SK-N-SH (cell line): ENCODE measurements at regions not wholly inside any gene's neighbourhood (a gene's known extent, or its start where the extent isn't known, plus 50 kb on each side); places are given as distances from the start of the nearest gene placed in this dataset.

ENCODE experiments used
- CTCF ChIA-PET: fragments of 300-600, 350-600 bp; formaldehyde crosslinking; extraction: SDS; loops from one replicate; lab custom pipeline; 2021; lab: Yijun Ruan, JAX
- POLR2A ChIA-PET: fragments of 350-600 bp; sonication (Branson Sonifier 250); formaldehyde crosslinking; extraction: SDS; loops from one replicate; lab custom pipeline; 2020; ENCODE audit warnings: antibody characterized with exemption, inconsistent platforms; lab: Yijun Ruan, JAX
- DNase-seq: peaks from one replicate; pipeline ENCODE4 v3.0.0; 2012
- H2AFZ ChIP-seq: fragments of 200-600 bp; sonication (generic); 2 replicates; pipeline ENCODE4 v1.8.1; 2016; ENCODE audit warnings: antibody characterized with exemption, mild to moderate bottlenecking, low read depth
- H3F3A ChIP-seq: fragments of 200-600 bp; sonication (generic); replicated peaks from 2 replicates; pipeline ENCODE3; 2016; ENCODE audit warnings: antibody characterized with exemption, mild to moderate bottlenecking; ENCODE audit not compliant: insufficient read depth
- H3K27ac ChIP-seq, 2 experiments: fragments of 200-500 bp in 1 of 2; fragments of 200-600 bp in 1 of 2; sonication (Bioruptor generic) in 1 of 2; sonication (generic), shearing (Covaris generic) in 1 of 2; 2 replicates each; pipeline versions ENCODE4 v1.5.1 to v1.6.1; 2014 to 2016; ENCODE audit warnings: low read depth in 2 of 2, inconsistent platforms in 1 of 2, low read length in 1 of 2, mild to moderate bottlenecking in 1 of 2, mixed read lengths in 1 of 2
- H3K27me3 ChIP-seq: fragments of 200-600 bp; sonication (generic), shearing (Covaris generic); 2 replicates; pipeline ENCODE4 v1.6.1; 2016; ENCODE audit warnings: mixed run types; ENCODE audit not compliant: insufficient read depth
- H3K36me3 ChIP-seq, 2 experiments: fragments of 200-500 bp in 1 of 2; fragments of 200-600 bp in 1 of 2; sonication (Bioruptor generic) in 1 of 2; sonication (generic) in 1 of 2; replicated peaks in 1 of 2; 2 replicates each; pipeline versions ENCODE3 to v1.5.1; 2014 to 2016; ENCODE audit warnings: low read length in 1 of 2, mild to moderate bottlenecking in 1 of 2; ENCODE audit not compliant: insufficient read depth in 2 of 2, control insufficient read depth in 1 of 2
- H3K4me1 ChIP-seq, 2 experiments: fragments of 200-500 bp in 1 of 2; fragments of 200-600 bp in 1 of 2; sonication (Bioruptor generic) in 1 of 2; sonication (generic), shearing (Covaris generic) in 1 of 2; 2 replicates each; pipeline versions ENCODE4 v1.5.1 to v1.6.1; 2014 to 2016; ENCODE audit warnings: low read depth in 1 of 2, low read length in 1 of 2, mixed run types in 1 of 2; ENCODE audit not compliant: insufficient read depth in 2 of 2, control insufficient read depth in 1 of 2
- H3K4me2 ChIP-seq: fragments of 200-600 bp; sonication (generic), shearing (Covaris generic); 2 replicates; pipeline ENCODE4 v1.6.1; 2017; ENCODE audit warnings: mixed run types
- H3K4me3 ChIP-seq, 2 experiments: fragments of 200-500 bp in 1 of 2; fragments of 200-600 bp in 1 of 2; sonication (Bioruptor generic) in 1 of 2; sonication (generic), shearing (Covaris generic) in 1 of 2; 2 replicates each; pipeline versions ENCODE4 v1.5.1 to v1.8.1; 2014 to 2016; ENCODE audit warnings: low read depth in 2 of 2, inconsistent platforms in 1 of 2, low read length in 1 of 2, mild to moderate bottlenecking in 1 of 2, mixed read lengths in 1 of 2, moderate library complexity in 1 of 2
- H3K79me2 ChIP-seq: fragments of 200-600 bp; sonication (generic); 2 replicates; pipeline ENCODE4 v1.8.1; 2017; ENCODE audit warnings: mild to moderate bottlenecking; ENCODE audit not compliant: insufficient read depth
- H3K9ac ChIP-seq: fragments of 200-600 bp; sonication (generic); 2 replicates; pipeline ENCODE4 v1.6.1; 2017; ENCODE audit warnings: mixed run types
- H3K9me2 ChIP-seq: fragments of 200-600 bp; sonication (generic); 2 replicates; pipeline ENCODE4 v1.6.1; 2017; ENCODE audit warnings: mixed run types
- H3K9me3 ChIP-seq: fragments of 200-600 bp; sonication (generic); 2 replicates; pipeline ENCODE4 v1.6.1; 2017; ENCODE audit warnings: mixed run types, mild to moderate bottlenecking, moderate library complexity
- H4K20me1 ChIP-seq: fragments of 200-600 bp; sonication (generic); 2 replicates; pipeline ENCODE4 v1.6.1; 2017; ENCODE audit warnings: mild to moderate bottlenecking, mixed run types; ENCODE audit not compliant: insufficient read depth
- ELF1 ChIP-seq: IDR thresholded peaks from 2 replicates; pipeline ENCODE4 v1.4.0; 2012
- EP300 ChIP-seq, 2 experiments: IDR thresholded peaks; 2 replicates each; pipeline versions ENCODE4 v1.4.0 to v1.6.1; 2012; ENCODE audit warnings: borderline replicate concordance in 1 of 2, low read depth in 1 of 2, low read length in 1 of 2
- FOXJ3 ChIP-seq: sonication (generic); formaldehyde crosslinking; IDR thresholded peaks from 2 replicates; pipeline ENCODE4 v1.5.1; 2020; ENCODE audit warnings: mild to moderate bottlenecking, missing genetic modification reagents
- GABPA ChIP-seq: IDR thresholded peaks from 2 replicates; pipeline ENCODE4 v1.4.0; 2012; ENCODE audit warnings: low read depth, mild to moderate bottlenecking
- GATA2 ChIP-seq: sonication (generic); formaldehyde crosslinking; IDR thresholded peaks from 2 replicates; pipeline ENCODE4 v1.5.0; 2020; ENCODE audit warnings: mild to moderate bottlenecking, missing genetic modification reagents
- NFIC ChIP-seq: IDR thresholded peaks from 2 replicates; pipeline ENCODE4 v1.4.0; 2012; ENCODE audit warnings: borderline replicate concordance
- NRF1 ChIP-seq: IDR thresholded peaks from 2 replicates; pipeline ENCODE4 v1.6.1; 2012; ENCODE audit warnings: low read depth, mild to moderate bottlenecking, low read length
- POLR2AphosphoS5 ChIP-seq: IDR thresholded peaks from 2 replicates; pipeline ENCODE4 v1.6.1; 2012; ENCODE audit warnings: low read depth, low read length
- RAD21 ChIP-seq: IDR thresholded peaks from 2 replicates; pipeline ENCODE4 v1.6.1; 2012; ENCODE audit warnings: mild to moderate bottlenecking, low read length
- SIN3A ChIP-seq: IDR thresholded peaks from 2 replicates; pipeline ENCODE4 v1.6.1; 2012; ENCODE audit warnings: low read depth, mild to moderate bottlenecking, low read length, moderate library complexity, borderline replicate concordance
- SMC3 ChIP-seq: IDR thresholded peaks from 2 replicates; pipeline ENCODE4 v1.6.1; 2012; ENCODE audit warnings: low read depth, low read length, improper control_type of control experiment
- TAF1 ChIP-seq: IDR thresholded peaks from 2 replicates; pipeline ENCODE4 v1.6.1; 2012; ENCODE audit warnings: low read depth, mild to moderate bottlenecking, low read length, moderate library complexity, borderline replicate concordance
- TCF12 ChIP-seq: IDR thresholded peaks from 2 replicates; pipeline ENCODE4 v1.4.0; 2012
- TEAD4 ChIP-seq: IDR thresholded peaks from 2 replicates; pipeline ENCODE4 v1.4.0; 2012; ENCODE audit warnings: mild to moderate bottlenecking, borderline replicate concordance; ENCODE audit not compliant: insufficient read depth
- YY1 ChIP-seq: IDR thresholded peaks from 2 replicates; pipeline ENCODE4 v1.4.0; 2012; ENCODE audit warnings: low read depth, mild to moderate bottlenecking
- WGBS: methylation state at CpG from one replicate; pipeline ENCODE4 v1.1.6; 2017; ENCODE audit warnings: low lambda C conversion rate; 5-methylcytosine and 5-hydroxymethylcytosine counted together
- TF ChIP-seq, protein P1 (sequence below): fragments of 200-600 bp; sonication (generic); IDR thresholded peaks from 2 replicates; pipeline ENCODE4 v1.6.1; 2017; ENCODE audit warnings: antibody characterized with exemption, mild to moderate bottlenecking, moderate library complexity
- TF ChIP-seq, protein P2 (sequence below): IDR thresholded peaks from 2 replicates; pipeline ENCODE4 v1.4.0; 2012; ENCODE audit warnings: low read depth, borderline replicate concordance
- TF ChIP-seq, protein P3 (sequence below): IDR thresholded peaks from 2 replicates; pipeline ENCODE4 v1.4.0; 2012; ENCODE audit warnings: low read depth
- TF ChIP-seq, protein P4 (sequence below): IDR thresholded peaks from 2 replicates; pipeline ENCODE4 v1.6.1; 2012; ENCODE audit warnings: mild to moderate bottlenecking, low read depth, low read length, moderate library complexity

DNA sequence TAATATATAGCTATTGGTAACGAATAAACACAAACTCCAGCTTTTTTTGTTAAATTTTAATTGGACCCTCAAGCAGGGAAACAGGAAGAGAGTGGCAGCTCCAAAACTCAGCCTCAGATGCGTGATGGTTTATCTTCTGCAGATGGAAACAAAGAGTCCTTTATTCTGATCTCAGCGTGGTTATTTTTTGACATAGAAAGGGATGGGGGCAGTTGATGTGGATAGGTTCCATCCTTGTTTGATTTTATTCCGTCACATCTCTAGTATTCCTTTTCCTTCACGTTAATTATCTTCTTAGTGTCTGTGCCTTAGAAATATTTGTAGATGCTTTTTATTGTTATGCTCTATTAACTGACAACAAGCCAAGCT is 447.6 kb upstream of the SEL1L start:
- 2% methylated on average over 5 of the region's 5 CpGs for WGBS
- no peak overlapping the region for H3K4me2 ChIP-seq
- no peak overlapping the region for H2AFZ ChIP-seq
- no peak for TF ChIP-seq GATA2 (CRISPR knock-in tag)
- no peak for TF ChIP-seq YY1
- TF ChIP-seq, protein P1, sequence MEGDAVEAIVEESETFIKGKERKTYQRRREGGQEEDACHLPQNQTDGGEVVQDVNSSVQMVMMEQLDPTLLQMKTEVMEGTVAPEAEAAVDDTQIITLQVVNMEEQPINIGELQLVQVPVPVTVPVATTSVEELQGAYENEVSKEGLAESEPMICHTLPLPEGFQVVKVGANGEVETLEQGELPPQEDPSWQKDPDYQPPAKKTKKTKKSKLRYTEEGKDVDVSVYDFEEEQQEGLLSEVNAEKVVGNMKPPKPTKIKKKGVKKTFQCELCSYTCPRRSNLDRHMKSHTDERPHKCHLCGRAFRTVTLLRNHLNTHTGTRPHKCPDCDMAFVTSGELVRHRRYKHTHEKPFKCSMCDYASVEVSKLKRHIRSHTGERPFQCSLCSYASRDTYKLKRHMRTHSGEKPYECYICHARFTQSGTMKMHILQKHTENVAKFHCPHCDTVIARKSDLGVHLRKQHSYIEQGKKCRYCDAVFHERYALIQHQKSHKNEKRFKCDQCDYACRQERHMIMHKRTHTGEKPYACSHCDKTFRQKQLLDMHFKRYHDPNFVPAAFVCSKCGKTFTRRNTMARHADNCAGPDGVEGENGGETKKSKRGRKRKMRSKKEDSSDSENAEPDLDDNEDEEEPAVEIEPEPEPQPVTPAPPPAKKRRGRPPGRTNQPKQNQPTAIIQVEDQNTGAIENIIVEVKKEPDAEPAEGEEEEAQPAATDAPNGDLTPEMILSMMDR: no peak
- TF ChIP-seq, protein P2, sequence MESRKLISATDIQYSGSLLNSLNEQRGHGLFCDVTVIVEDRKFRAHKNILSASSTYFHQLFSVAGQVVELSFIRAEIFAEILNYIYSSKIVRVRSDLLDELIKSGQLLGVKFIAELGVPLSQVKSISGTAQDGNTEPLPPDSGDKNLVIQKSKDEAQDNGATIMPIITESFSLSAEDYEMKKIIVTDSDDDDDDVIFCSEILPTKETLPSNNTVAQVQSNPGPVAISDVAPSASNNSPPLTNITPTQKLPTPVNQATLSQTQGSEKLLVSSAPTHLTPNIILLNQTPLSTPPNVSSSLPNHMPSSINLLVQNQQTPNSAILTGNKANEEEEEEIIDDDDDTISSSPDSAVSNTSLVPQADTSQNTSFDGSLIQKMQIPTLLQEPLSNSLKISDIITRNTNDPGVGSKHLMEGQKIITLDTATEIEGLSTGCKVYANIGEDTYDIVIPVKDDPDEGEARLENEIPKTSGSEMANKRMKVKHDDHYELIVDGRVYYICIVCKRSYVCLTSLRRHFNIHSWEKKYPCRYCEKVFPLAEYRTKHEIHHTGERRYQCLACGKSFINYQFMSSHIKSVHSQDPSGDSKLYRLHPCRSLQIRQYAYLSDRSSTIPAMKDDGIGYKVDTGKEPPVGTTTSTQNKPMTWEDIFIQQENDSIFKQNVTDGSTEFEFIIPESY: no peak
- no peak for TF ChIP-seq TAF1
- no peak for TF ChIP-seq NRF1
- TF ChIP-seq TEAD4: no peak
- no peak for TF ChIP-seq POLR2AphosphoS5
- TF ChIP-seq, protein P3, sequence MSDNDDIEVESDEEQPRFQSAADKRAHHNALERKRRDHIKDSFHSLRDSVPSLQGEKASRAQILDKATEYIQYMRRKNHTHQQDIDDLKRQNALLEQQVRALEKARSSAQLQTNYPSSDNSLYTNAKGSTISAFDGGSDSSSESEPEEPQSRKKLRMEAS: no peak
- no peak for TF ChIP-seq EP300 (IDR thresholded peaks at IDR 0.05; ENCODE audit: borderline replicate concordance in 1 of 2, low read depth in 1 of 2, low read length in 1 of 2)
- TF ChIP-seq ELF1: no peak
- no peak for TF ChIP-seq NFIC
- TF ChIP-seq SMC3: no peak
- TF ChIP-seq, all 33 proteins: peak for 0
- Histone ChIP-seq H3K27ac (no peak overlapping the region), H3K9me2 (no peaks in the 10 kb centered on the region), H3F3A (no peaks in the 10 kb centered on the region), H3K4me3 (no peak overlapping the region), H3K27me3 (no peaks in the 10 kb centered on the region), H4K20me1 (no peaks in the 10 kb centered on the region), H3K36me3 (no peaks in the 10 kb centered on the region), H3K79me2 (no peaks in the 10 kb centered on the region), H3K9me3 (no peaks in the 10 kb centered on the region), H3K9ac (no peak overlapping the region), H3K4me1 (no peaks in the 10 kb centered on the region)
- no peak for DNase-seq
- POLR2A ChIA-PET: no interaction called here
- CTCF ChIA-PET: interaction anchor here (1.4 to 1.5 kb wide), 2 partner anchors 9 to 11 kb away, joined by 3 to 4 read pairs; no protein-coding TSS in a partner anchor

DNA sequence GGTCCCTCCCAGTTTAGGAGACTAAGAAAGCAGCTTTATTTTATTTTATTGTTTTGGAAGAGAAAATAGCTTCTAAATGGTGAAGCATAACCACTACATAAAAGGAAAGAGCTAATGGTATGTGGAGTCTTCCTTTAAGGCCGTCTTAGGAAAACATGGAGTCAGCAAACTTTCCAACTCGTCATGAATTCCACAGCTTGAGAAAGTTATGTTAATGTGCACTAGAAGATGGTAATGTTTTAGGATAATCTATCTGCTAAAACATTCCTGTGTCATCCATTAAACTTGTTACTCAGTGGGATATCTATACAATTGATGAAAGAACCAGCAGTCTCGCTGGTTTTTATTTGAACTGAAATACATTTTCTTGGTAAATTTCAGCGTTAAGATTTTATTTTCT is 448.4 kb upstream of the SEL1L start:
- Histone ChIP-seq H3F3A (no peaks in the 10 kb centered on the region), H3K36me3 (no peaks in the 10 kb centered on the region), H3K27me3 (no peaks in the 10 kb centered on the region), H3K9me3 (no peaks in the 10 kb centered on the region), H2AFZ (no peak overlapping the region)
- no peak for DNase-seq
- WGBS: under 1% methylated on average over 4 of the region's 4 CpGs
- TF ChIP-seq SIN3A: no peak
- TF ChIP-seq, protein P4, sequence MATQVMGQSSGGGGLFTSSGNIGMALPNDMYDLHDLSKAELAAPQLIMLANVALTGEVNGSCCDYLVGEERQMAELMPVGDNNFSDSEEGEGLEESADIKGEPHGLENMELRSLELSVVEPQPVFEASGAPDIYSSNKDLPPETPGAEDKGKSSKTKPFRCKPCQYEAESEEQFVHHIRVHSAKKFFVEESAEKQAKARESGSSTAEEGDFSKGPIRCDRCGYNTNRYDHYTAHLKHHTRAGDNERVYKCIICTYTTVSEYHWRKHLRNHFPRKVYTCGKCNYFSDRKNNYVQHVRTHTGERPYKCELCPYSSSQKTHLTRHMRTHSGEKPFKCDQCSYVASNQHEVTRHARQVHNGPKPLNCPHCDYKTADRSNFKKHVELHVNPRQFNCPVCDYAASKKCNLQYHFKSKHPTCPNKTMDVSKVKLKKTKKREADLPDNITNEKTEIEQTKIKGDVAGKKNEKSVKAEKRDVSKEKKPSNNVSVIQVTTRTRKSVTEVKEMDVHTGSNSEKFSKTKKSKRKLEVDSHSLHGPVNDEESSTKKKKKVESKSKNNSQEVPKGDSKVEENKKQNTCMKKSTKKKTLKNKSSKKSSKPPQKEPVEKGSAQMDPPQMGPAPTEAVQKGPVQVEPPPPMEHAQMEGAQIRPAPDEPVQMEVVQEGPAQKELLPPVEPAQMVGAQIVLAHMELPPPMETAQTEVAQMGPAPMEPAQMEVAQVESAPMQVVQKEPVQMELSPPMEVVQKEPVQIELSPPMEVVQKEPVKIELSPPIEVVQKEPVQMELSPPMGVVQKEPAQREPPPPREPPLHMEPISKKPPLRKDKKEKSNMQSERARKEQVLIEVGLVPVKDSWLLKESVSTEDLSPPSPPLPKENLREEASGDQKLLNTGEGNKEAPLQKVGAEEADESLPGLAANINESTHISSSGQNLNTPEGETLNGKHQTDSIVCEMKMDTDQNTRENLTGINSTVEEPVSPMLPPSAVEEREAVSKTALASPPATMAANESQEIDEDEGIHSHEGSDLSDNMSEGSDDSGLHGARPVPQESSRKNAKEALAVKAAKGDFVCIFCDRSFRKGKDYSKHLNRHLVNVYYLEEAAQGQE: no peak
- no peak for TF ChIP-seq POLR2AphosphoS5
- no peak for TF ChIP-seq TCF12
- TF ChIP-seq FOXJ3 (CRISPR knock-in tag): no peak
- no peak for TF ChIP-seq NFIC
- no peak for TF ChIP-seq GABPA
- TF ChIP-seq, protein P3: no peak
- no peak for TF ChIP-seq SMC3
- no peak for TF ChIP-seq EP300 (IDR thresholded peaks at IDR 0.05; ENCODE audit: borderline replicate concordance in 1 of 2, low read depth in 1 of 2, low read length in 1 of 2)
- no peak for TF ChIP-seq GATA2 (CRISPR knock-in tag)
- no peak for TF ChIP-seq RAD21
- TF ChIP-seq, all 33 proteins: peak for 0
- Histone ChIP-seq H3K79me2 (no peaks in the 10 kb centered on the region), H3K4me2 (no peak overlapping the region), H3K9me2 (no peaks in the 10 kb centered on the region), H3K4me1 (no peaks in the 10 kb centered on the region), H3K27ac (no peak overlapping the region), H4K20me1 (no peaks in the 10 kb centered on the region), H3K9ac (no peak overlapping the region), H3K4me3 (no peak overlapping the region)
- CTCF ChIA-PET: interaction anchor here (1.4 to 1.5 kb wide), 2 partner anchors 9 to 10 kb away, joined by 3 to 4 read pairs; no protein-coding TSS in a partner anchor
- POLR2A ChIA-PET: no interaction called here
